GM21390 (cell line): ENCODE measurements at regions not wholly inside any gene's neighbourhood (a gene's known extent, or its start where the extent isn't known, plus 50 kb on each side); places are given as distances from the start of the nearest gene placed in this dataset.

ENCODE experiments used
- ATAC-seq: cut with Tn5 transposase; IDR thresholded peaks from one replicate; pipeline ENCODE4 v1.9.1; 2021; ENCODE audit not compliant: unreplicated experiment

DNA sequence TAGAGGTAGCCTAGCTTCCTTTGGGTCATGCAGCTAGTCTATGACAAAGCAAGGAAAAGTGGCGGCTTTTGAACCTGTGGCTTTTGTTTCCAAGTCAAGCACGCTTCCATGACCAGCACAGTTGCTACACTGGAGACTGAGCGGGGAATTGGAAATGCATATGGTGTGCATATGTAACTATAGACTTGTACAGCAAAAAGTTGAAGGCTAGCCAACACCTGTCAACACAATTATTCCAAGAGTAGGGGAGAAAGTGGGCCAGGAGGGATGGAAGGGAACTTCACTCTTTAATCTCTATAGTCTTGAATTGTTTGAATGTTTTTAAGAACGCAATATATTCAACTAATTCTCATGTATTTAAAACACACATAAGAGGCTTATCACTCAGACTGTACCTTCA, 218.5 kb upstream of the CADM1 start:
- ATAC-seq = no peak

DNA sequence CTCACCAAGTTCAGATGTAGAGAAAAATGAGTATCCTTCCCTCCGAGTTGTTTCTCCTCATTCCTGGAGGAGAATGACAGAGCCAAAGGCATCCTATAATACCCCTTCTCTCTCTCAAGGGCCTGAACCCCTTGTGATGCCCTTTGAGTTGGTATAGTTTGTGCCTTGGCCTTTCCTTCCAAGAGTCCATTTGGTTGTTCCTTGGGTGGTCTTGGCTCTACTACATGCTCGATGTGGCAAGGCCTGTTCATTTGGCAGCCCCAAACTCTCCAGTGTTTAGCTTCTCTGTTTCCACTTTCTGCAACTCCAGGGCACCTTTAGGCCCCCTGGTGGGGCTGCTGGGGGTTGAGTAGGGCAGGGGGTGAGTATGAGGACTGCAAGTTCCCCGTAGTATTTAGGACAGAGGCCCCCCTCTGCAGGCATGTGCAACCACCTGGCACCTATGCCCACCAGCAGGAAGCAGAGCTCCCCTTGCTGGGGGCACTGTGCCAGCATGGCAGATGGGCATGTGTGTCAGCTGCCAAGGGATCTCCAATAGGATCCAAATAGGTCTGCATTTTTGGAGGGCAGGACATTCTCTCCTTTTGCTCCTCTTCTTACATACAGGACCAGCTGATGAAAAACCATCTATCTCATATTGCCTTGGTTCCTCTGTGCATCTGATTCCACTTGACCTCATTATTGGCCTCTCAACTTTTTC, 217.2 kb upstream of the CADM1 start:
- no peak for ATAC-seq

GRCh38 chr11:115720602-115721245, 216.5 kb upstream of the CADM1 start:
- no peak for ATAC-seq

- no peak for ATAC-seq
Observed at GRCh38 chr11:115718945-115719344, 214.7 kb upstream of the CADM1 start.

- ATAC-seq = no peak
Observed at GRCh38 chr11:115718106-115718505, 213.9 kb upstream of the CADM1 start.

DNA sequence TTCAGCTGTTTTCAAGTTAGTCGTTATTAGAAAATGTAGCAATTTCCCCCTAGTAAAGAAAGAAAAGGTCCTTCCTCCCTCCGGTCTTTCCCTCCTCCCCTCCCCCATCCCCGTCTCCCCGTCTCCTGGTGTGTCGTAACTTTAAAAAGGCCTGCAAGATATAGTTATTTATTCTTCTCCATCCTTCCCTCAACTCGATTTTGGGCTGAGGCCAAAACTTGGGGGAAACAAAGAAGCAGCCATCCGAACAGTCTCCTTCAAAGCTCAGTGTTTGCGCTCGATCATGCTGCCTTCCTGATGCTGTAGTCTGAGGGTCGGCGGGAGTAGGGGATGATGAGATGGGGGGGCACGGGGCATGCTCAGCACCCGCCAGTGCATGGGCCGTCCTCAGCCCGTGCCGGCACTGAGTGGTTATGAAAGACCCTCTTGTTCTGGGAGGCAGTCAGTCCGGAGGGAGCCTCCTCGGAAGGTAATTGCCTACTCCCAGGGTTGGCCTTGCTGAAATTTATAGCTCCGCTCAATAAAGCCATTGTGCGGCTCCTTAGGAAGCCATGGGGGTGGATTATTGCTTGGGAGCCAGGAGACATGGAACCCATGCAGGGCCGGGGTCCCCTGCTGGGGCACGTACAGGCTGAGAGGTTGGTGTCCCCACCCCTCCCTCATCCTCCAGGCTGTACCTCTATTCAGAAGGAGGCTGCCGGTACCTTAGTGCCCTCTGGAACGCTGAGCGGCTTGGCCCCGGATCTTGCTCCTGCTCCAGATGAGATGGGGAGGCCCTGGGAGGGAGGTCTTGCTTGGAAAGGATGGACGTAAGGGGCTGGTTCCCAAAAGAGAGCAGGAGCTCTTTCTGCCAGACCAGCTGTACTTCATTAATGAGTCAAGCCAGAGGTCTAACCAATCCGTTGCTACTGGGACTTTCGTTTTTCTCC, 212.7 kb upstream of the CADM1 start:
- ATAC-seq = no peak

- ATAC-seq = no peak
Observed at GRCh38 chr11:115716080-115716479, 211.9 kb upstream of the CADM1 start.

GRCh38 chr11:115715251-115715770, 211.1 kb upstream of the CADM1 start:
- ATAC-seq = no peak

- ATAC-seq = no peak
Observed at GRCh38 chr11:115712296-115712695, 208.1 kb upstream of the CADM1 start.

DNA sequence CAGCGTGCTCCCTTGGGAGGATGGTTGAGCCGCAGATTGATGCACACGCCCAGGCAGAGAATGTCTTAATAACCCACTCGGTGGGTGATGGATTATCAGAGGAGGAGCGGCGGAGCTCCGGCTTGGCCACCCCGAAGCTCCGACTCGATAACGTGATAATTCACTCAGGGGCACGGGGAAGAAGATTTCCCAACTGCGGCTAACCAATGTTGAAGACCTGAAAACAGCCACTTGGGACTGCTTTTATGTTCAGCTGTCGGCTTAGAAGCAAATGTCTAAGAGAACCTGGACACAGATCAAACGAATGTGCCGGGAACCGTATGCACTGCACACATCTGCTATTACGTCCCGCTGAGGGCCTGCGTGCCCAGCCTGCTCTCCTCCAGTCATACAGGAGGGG, 206.8 kb upstream of the CADM1 start:
- no peak for ATAC-seq

DNA sequence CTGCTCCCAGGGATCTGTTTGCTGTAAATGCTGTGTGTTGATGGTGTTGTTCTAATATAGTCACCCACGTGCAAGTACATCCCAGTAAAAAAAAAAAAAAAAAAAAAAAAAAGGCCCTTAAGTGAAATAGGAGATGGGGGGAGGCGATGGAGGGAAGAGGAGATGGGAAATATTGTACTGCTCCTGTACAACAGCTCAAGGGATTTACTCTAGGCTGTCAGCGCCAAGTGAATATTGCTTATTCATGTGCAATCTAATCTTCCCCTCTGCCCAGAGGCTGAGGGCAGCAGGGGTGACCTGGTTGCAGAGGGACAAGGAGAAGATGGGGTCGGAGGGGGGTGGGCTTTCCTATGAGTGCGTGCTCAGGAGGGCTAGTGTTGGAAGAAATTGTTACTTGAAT, 206.2 kb upstream of the CADM1 start:
- ATAC-seq = no peak

GRCh38 chr11:115709297-115709696, 205.1 kb upstream of the CADM1 start:
- no peak for ATAC-seq

DNA sequence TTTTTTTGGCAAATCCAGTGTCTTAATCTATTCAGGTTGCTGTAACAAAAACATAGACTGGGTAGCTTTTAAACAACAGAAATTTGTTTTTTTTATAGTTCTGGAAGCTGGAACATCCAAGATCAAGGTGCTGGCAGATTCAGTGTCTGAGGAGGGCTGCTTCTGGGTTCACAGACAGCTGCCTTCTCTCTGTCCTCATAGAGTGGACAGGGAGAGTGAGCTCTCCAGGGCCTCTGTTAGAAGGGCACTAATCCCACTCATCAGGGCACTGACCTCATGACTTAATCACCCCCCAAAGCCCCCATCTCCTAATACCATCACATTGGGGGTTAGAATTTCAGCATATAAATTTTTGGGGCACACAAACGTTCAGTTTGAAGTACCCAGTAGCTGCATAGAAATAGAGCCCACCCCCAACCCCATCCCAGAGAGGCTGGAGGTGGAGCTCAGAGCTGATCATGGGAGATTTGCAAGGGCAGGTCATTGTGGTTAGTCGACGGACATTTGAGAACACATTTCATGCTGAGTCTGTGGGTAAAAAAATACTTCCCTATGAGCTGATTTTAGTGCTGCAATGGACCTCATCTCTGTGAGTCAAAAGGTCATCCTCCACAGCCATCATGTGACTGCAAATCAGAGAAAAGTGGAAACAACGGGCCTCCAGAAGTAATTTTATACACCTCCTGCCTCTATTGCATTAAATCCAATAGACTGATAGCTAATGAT, 203.1 kb upstream of the CADM1 start:
- no peak for ATAC-seq

DNA sequence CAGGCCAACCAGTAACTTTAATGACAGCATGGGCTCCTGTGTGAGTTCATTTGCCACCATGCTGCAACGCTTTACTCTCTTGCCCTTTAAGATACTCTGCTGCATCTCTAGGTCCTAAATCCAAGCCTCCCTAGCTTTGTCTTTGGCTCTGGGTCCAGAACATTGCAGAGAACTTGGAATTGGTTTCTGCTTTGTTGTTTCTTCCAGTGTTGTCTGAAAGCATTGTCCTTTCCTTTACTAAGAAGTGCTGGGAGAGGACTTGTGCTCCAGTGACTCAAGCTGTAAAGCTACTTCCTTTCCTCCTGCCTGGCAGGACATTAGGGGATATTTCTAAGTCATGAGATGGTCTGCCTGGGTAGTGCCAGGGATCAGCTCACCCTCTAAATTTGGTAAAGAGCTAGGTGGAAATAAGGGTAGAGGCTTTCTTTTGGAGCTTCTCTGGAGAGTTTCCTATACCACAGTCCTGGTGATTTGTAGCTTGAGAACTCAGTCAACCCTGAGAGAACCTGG, 202.5 kb upstream of the CADM1 start:
- no peak for ATAC-seq

DNA sequence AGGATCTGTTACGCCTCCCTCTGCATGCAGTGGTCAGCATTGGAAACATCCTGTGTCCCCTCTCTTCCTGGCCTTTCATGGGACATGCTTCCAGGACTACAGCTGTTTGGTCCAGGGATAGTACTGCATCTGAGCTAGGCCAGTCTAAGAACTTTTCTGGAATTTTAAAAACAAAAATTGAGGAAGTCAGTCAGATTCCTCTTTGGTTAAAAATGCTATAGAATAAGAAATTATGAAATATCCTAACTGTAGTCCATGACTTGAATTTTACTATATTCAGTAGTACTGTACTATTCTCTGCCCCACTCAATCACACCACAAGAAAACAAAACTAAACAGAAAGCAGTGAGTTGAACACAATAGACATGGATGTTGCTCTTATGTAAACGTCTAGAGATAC, 201.0 kb upstream of the CADM1 start:
- ATAC-seq = no peak

GRCh38 chr11:115700981-115701875, 197.0 kb upstream of the CADM1 start:
- ATAC-seq = no peak

- no peak for ATAC-seq
Observed at GRCh38 chr11:115700496-115700895, 196.3 kb upstream of the CADM1 start.

DNA sequence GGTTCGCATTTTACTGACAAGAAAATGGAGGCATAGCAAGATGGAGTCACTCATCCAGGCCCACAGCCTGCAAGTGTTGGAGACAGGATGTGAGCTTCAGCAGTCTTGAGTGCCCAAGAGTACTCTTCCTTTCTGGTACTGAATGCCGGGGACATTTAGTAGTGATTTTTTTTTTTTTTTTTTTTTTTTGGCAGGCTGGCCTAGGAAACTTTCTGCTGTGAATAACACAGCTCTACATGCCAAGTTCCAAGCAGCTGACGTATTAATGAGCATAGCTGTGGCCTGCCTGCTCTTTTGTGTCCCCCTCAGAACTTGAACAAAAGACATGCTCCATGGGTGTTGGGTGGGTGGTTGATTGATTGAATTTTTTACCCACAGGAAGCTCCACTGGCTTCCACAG, 195.5 kb upstream of the CADM1 start:
- no peak for ATAC-seq

- ATAC-seq = no peak
Observed at GRCh38 chr11:115699326-115699725, 195.1 kb upstream of the CADM1 start.

GRCh38 chr11:115698243-115698642, 194.0 kb upstream of the CADM1 start:
- no peak for ATAC-seq
